GM23338 (cell line): ENCODE measurements at regions not wholly inside any gene's neighbourhood (a gene's known extent, or its start where the extent isn't known, plus 50 kb on each side); places are given as distances from the start of the nearest gene placed in this dataset.

ENCODE experiments used
- ATAC-seq: fragments of 200-7000 bp; cut with Tn5 transposase; 3 replicates; pipeline ENCODE4 v1.9.1; 2020
- DNase-seq: peaks from one replicate; pipeline ENCODE4 v3.0.0-alpha.2; 2015; ENCODE audit warnings: low spot score
- H2AFZ ChIP-seq: fragments of 200-600 bp; sonication (generic); 2 replicates; pipeline ENCODE4 v1.8.0; 2016; ENCODE audit warnings: antibody characterized with exemption, mild to moderate bottlenecking, moderate library complexity
- H3F3A ChIP-seq: fragments of 200-600 bp; sonication (generic); replicated peaks from 2 replicates; pipeline ENCODE4 v1.8.0; 2017; ENCODE audit warnings: antibody characterized with exemption, mixed run types, low read depth
- H3K27ac ChIP-seq: fragments of 200-600 bp; sonication (generic); 2 replicates; pipeline ENCODE4 v1.6.1; 2016; ENCODE audit warnings: low read depth
- H3K27me3 ChIP-seq: fragments of 200-600 bp; sonication (generic); 2 replicates; pipeline ENCODE4 v1.8.0; 2016; ENCODE audit warnings: mild to moderate bottlenecking, mixed run types, moderate library complexity; ENCODE audit not compliant: insufficient read depth
- H3K36me3 ChIP-seq: fragments of 200-600 bp; sonication (generic); 2 replicates; pipeline ENCODE4 v1.8.0; 2016; ENCODE audit warnings: mild to moderate bottlenecking; ENCODE audit not compliant: insufficient read depth
- H3K4me1 ChIP-seq: fragments of 200-600 bp; sonication (generic); 2 replicates; pipeline ENCODE4 v1.8.0; 2016; ENCODE audit warnings: mild to moderate bottlenecking, moderate library complexity; ENCODE audit not compliant: insufficient read depth
- H3K4me2 ChIP-seq: fragments of 200-600 bp; sonication (generic); 2 replicates; pipeline ENCODE4 v1.7.1; 2017; ENCODE audit warnings: mixed run types
- H3K4me3 ChIP-seq: fragments of 200-600 bp; sonication (generic); 2 replicates; pipeline ENCODE4 v1.6.1; 2016; ENCODE audit warnings: mixed run types
- H3K79me2 ChIP-seq: fragments of 200-600 bp; sonication (generic); replicated peaks from 2 replicates; pipeline ENCODE4 v1.8.0; 2017; ENCODE audit warnings: mild to moderate bottlenecking; ENCODE audit not compliant: insufficient read depth
- H3K9me2 ChIP-seq: fragments of 200-600 bp; sonication (generic); 2 replicates; pipeline ENCODE4 v1.8.0; 2017; ENCODE audit not compliant: insufficient read depth
- H4K20me1 ChIP-seq: fragments of 200-600 bp; sonication (generic); replicated peaks from 2 replicates; pipeline ENCODE4 v1.8.0; 2017; ENCODE audit warnings: mild to moderate bottlenecking; ENCODE audit not compliant: insufficient read depth
- H3K27ac Mint-ChIP-seq: 2 replicates; pipeline ENCODE4 v1.8.0; 2020; ENCODE audit warnings: inconsistent platforms, mild to moderate bottlenecking, moderate library complexity, mixed read lengths
- H3K27me3 Mint-ChIP-seq: 3 replicates; pipeline ENCODE4 v1.8.0; 2022; ENCODE audit warnings: low read depth, mild to moderate bottlenecking, moderate library complexity, mixed read lengths, inconsistent platforms; ENCODE audit not compliant: insufficient read depth, poor library complexity
- H3K36me3 Mint-ChIP-seq: 3 replicates; pipeline ENCODE4 v1.8.0; 2021; ENCODE audit warnings: low read depth, mild to moderate bottlenecking, inconsistent platforms, moderate library complexity, mixed read lengths
- H3K4me1 Mint-ChIP-seq: 3 replicates; pipeline ENCODE4 v1.8.0; 2020; ENCODE audit warnings: mild to moderate bottlenecking, inconsistent platforms, mixed read lengths
- H3K4me3 Mint-ChIP-seq: 3 replicates; pipeline ENCODE4 v1.8.0; 2021; ENCODE audit warnings: moderate library complexity, mild to moderate bottlenecking, inconsistent platforms, mixed read lengths
- H3K9me3 Mint-ChIP-seq: 3 replicates; pipeline ENCODE4 v1.8.0; 2020; ENCODE audit warnings: moderate library complexity, mild to moderate bottlenecking, inconsistent platforms, mixed read lengths
- CREB1 ChIP-seq: fragments of 250-450 bp; sonication (Bioruptor Pico); IDR thresholded peaks from 2 replicates; pipeline ENCODE4 v1.5.0; 2020; ENCODE audit warnings: low read depth, mild to moderate bottlenecking, moderate library complexity
- CTCF ChIP-seq, 2 experiments: fragments of 200-600 bp in 1 of 2; sonication (generic) in 1 of 2; conservative IDR thresholded peaks; 2 replicates each; pipeline versions ENCODE4 v1.5.1 to v1.6.1; 2016 to 2017; ENCODE audit warnings: antibody characterized with exemption in 2 of 2, low read depth in 2 of 2, mild to moderate bottlenecking in 2 of 2, moderate library complexity in 1 of 2
- ETS1 ChIP-seq: IDR thresholded peaks from 2 replicates; pipeline ENCODE4 v1.6.1; 2016; ENCODE audit warnings: antibody characterized with exemption
- EZH2 ChIP-seq: fragments of 200-600 bp; sonication (generic); IDR thresholded peaks from one replicate; pipeline ENCODE4 v1.8.0; 2017; ENCODE audit warnings: antibody characterized with exemption, mild to moderate bottlenecking, low read depth; ENCODE audit not compliant: unreplicated experiment
- EZH2phosphoT487 ChIP-seq: fragments of 200-600 bp; sonication (generic); IDR thresholded peaks from one replicate; pipeline ENCODE4 v1.8.1; 2018; ENCODE audit warnings: antibody characterized with exemption; ENCODE audit not compliant: unreplicated experiment
- JUNB ChIP-seq: IDR thresholded peaks from one replicate; pipeline ENCODE4 v1.6.1; 2016; ENCODE audit warnings: antibody characterized with exemption; ENCODE audit not compliant: unreplicated experiment
- NANOG ChIP-seq: IDR thresholded peaks from 2 replicates; pipeline ENCODE4 v1.6.1; 2016; ENCODE audit warnings: antibody characterized with exemption, borderline replicate concordance
- POLR2AphosphoS5 ChIP-seq: IDR thresholded peaks from 2 replicates; pipeline ENCODE4 v1.6.1; 2016; ENCODE audit warnings: antibody characterized with exemption, low read depth
- REST ChIP-seq: IDR thresholded peaks from one replicate; pipeline ENCODE4 v1.6.1; 2018; ENCODE audit warnings: antibody characterized with exemption; ENCODE audit not compliant: unreplicated experiment
- STAT1 ChIP-seq: IDR thresholded peaks from one replicate; pipeline ENCODE4 v1.6.1; 2016; ENCODE audit warnings: antibody characterized with exemption; ENCODE audit not compliant: unreplicated experiment
- ZNF114 ChIP-seq: fragments of 250-450 bp; sonication (Bioruptor Pico); IDR thresholded peaks from 2 replicates; pipeline ENCODE4 v1.5.0; 2020; ENCODE audit warnings: mild to moderate bottlenecking, moderate library complexity
- ZNF462 ChIP-seq: fragments of 250-450 bp; sonication (Bioruptor Pico); IDR thresholded peaks from 2 replicates; pipeline ENCODE4 v1.5.0; 2020; ENCODE audit warnings: mild to moderate bottlenecking, moderate library complexity

GRCh38 chr19:30095171-30095570, 153.1 kb downstream of the URI1 start:
- peaks cover 3% of the 10 kb centered on the region; the same call in 1 of the 3 replicates for H3K4me1 Mint-ChIP-seq
- Histone ChIP-seq H3K27me3 (no peaks in the 10 kb centered on the region), H3K27ac (no peak overlapping the region), H3F3A (no peaks in the 10 kb centered on the region), H3K36me3 (no peaks in the 10 kb centered on the region), H2AFZ (no peak overlapping the region), H4K20me1 (no peaks in the 10 kb centered on the region), H3K4me3 (no peak overlapping the region), H3K9me2 (no peaks in the 10 kb centered on the region), H3K4me2 (no peak overlapping the region), H3K79me2 (no peaks in the 10 kb centered on the region), H3K4me1 (no peaks in the 10 kb centered on the region)
- DNase-seq (no peak), ATAC-seq (no peak)
- H3K9me3 Mint-ChIP-seq: no peaks in the 10 kb centered on the region; the same call in 2 of the 3 replicates
- H3K4me3 Mint-ChIP-seq: no peak overlapping the region
- no peaks in the 10 kb centered on the region for H3K36me3 Mint-ChIP-seq
- no peak overlapping the region for H3K27ac Mint-ChIP-seq
- TF ChIP-seq CTCF (conservative IDR thresholded peaks at IDR 0.05; ENCODE audit: low read depth in 2 of 2) (no peak), CREB1 (no peak), STAT1 (no peak), EZH2 (no peak), NANOG (no peak), REST (no peak), ZNF114 (CRISPR knock-in tag) (no peak), EZH2phosphoT487 (no peak), POLR2AphosphoS5 (no peak), ZNF462 (CRISPR knock-in tag) (no peak), JUNB (no peak), ETS1 (no peak)
- H3K27me3 Mint-ChIP-seq: peaks cover 3% of the 10 kb centered on the region
